Left lung (tissue), 4 donors: ENCODE measurements at regions not wholly inside any gene's neighbourhood (a gene's known extent, or its start where the extent isn't known, plus 50 kb on each side); places are given as distances from the start of the nearest gene placed in this dataset.

Experiments used
- ATAC-seq: fragments of 200-7000 bp; cut with Tn5 transposase; one replicate; pipeline ENCODE4 v1.9.1; 2020; ENCODE audit warnings: moderate library complexity
- DNase-seq, 4 donors: peaks; one replicate each; pipeline ENCODE4 v3.0.0-alpha.2; 2013 to 2020
- H3K27ac ChIP-seq, 2 donors: fragments of 200-600 bp; sonication (generic) in 1 of 2; one replicate each; pipeline versions ENCODE4 v1.5.0 to v1.8.0; 2020 to 2021
- H3K27me3 ChIP-seq, 2 donors: fragments of 200-600 bp; sonication (generic) in 1 of 2; one replicate each; pipeline versions ENCODE4 v1.5.0 to v1.8.0; 2020 to 2021
- H3K36me3 ChIP-seq, 2 donors: fragments of 200-600 bp; sonication (generic) in 1 of 2; one replicate each; pipeline versions ENCODE4 v1.5.0 to v1.8.0; 2020 to 2021
- H3K4me1 ChIP-seq, 2 donors: fragments of 200-600 bp; one replicate each; pipeline ENCODE4 v1.8.0; 2021
- H3K4me3 ChIP-seq, 2 donors: fragments of 200-600 bp; sonication (generic) in 1 of 2; one replicate each; pipeline versions ENCODE4 v1.5.0 to v1.8.0; 2020 to 2021; ENCODE audit warnings: mild to moderate bottlenecking in 1 of 2
- H3K9me3 ChIP-seq, 2 donors: fragments of 200-600 bp; sonication (generic) in 1 of 2; one replicate each; pipeline versions ENCODE4 v1.5.0 to v1.8.0; 2020 to 2021
- intact Hi-C, 2 donors: fragments of 100-400 bp; cut with DNase I; formaldehyde crosslinking; loops; one replicate each; pipeline versions ENCODE4 v1.11.2 to v1.14.2; 2022
- TF ChIP-seq, protein P1 (sequence below), 2 donors: fragments of 200-600 bp; sonication (generic) in 1 of 2; IDR thresholded peaks; one replicate each; pipeline versions ENCODE4 v1.5.0 to v1.8.0; 2021; ENCODE audit warnings: antibody characterized with exemption in 2 of 2
- donor health status: DM: no; HTN: yes; CAD: no.
- donor health status: DM: no; HTN: no; CAD: no.

DNA sequence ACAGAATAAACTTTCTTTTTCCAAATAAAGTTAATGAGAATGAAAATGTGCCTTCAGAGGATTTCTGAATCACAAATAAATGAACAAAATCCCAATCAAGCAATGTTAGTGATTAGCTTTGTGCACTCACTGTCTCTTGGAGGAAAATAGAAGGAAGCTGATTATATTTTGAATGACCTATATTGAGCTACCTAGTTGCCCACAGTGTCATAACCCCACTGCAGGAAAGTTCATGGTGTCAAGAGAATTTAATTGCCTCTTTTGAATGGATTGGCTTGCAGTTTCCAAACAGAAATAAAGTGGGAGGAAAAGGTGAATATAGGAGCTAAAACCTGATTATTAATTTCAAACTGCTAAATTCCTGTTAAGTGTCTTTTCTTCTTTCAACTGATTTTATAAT lies 515.9 kb downstream of the JRKL start:
- Histone ChIP-seq H3K27me3 (no peaks in the 10 kb centered on the region), H3K4me3 (no peak overlapping the region), H3K4me1 (no peaks in the 10 kb centered on the region), H3K27ac (no peak overlapping the region), H3K9me3 (peaks cover 0 to 2% of the 10 kb centered on the region in 2 donors), H3K36me3 (no peaks in the 10 kb centered on the region)
- ATAC-seq (no peak), DNase-seq (no peak)
- TF ChIP-seq, protein P1, sequence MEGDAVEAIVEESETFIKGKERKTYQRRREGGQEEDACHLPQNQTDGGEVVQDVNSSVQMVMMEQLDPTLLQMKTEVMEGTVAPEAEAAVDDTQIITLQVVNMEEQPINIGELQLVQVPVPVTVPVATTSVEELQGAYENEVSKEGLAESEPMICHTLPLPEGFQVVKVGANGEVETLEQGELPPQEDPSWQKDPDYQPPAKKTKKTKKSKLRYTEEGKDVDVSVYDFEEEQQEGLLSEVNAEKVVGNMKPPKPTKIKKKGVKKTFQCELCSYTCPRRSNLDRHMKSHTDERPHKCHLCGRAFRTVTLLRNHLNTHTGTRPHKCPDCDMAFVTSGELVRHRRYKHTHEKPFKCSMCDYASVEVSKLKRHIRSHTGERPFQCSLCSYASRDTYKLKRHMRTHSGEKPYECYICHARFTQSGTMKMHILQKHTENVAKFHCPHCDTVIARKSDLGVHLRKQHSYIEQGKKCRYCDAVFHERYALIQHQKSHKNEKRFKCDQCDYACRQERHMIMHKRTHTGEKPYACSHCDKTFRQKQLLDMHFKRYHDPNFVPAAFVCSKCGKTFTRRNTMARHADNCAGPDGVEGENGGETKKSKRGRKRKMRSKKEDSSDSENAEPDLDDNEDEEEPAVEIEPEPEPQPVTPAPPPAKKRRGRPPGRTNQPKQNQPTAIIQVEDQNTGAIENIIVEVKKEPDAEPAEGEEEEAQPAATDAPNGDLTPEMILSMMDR (IDR thresholded peaks at IDR 0.05) = no peak
- intact Hi-C loops = no loop called here

DNA sequence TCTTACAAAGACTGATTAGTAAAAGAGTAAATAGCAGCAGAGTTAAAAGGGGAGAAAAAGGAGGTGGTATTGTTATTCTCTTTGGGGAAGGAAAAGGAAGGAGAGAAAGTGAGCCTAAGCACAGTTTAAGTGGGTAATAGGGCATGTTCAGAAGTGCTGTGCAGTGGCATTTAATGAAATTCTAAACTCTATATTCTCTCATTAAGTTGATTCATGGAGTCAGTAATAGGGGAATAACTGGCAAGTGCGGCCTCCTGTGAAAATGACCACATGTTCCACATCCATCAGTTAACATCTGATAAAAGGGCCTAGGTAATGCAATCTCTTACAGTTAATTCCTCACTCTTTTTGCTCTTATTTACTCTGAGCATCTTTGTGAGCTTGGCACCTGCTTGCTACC lies 516.7 kb downstream of the JRKL start:
- intact Hi-C loops = no loop called here
- ATAC-seq = no peak
- TF ChIP-seq, protein P1 (IDR thresholded peaks at IDR 0.05) = no peak
- Histone ChIP-seq H3K4me3 (no peak overlapping the region), H3K27me3 (no peaks in the 10 kb centered on the region), H3K36me3 (no peaks in the 10 kb centered on the region), H3K27ac (no peak overlapping the region), H3K4me1 (no peaks in the 10 kb centered on the region), H3K9me3 (no peaks in the 10 kb centered on the region)
- no peak for DNase-seq

DNA sequence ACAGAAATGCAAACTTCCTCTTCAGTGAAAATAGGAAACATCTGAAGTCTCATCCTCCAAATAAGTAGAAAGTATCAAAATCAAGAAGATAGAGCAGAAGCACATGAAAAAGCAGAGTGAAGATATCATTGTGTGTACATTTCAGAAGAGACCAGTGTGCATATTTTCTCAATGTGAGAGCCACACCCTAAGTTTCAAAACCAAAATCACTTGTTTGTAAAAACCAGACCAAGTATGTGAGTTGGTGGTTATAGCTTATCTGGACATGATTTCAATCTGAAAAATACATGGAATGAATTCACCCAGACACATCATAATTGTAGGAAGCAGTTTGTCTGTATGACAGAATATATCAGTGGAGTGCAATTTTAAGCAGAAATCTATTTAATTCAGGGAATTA lies 536.0 kb downstream of the JRKL start:
- no peak for ATAC-seq
- no peak for DNase-seq
- TF ChIP-seq, protein P1 (IDR thresholded peaks at IDR 0.05) = no peak
- H3K36me3 ChIP-seq = no peaks in the 10 kb centered on the region
- H3K4me1 ChIP-seq = no peaks in the 10 kb centered on the region
- H3K27ac ChIP-seq = no peak overlapping the region
- no peaks in the 10 kb centered on the region for H3K27me3 ChIP-seq
- intact Hi-C loops = no loop called here
- H3K4me3 ChIP-seq = no peak overlapping the region
- no peaks in the 10 kb centered on the region for H3K9me3 ChIP-seq

- Histone ChIP-seq H3K4me3 (no peak overlapping the region), H3K36me3 (no peaks in the 10 kb centered on the region), H3K9me3 (no peaks in the 10 kb centered on the region), H3K4me1 (no peaks in the 10 kb centered on the region), H3K27ac (no peak overlapping the region), H3K27me3 (no peaks in the 10 kb centered on the region)
- DNase-seq = no peak
- no peak for ATAC-seq
- TF ChIP-seq, protein P1 (IDR thresholded peaks at IDR 0.05) = no peak
- intact Hi-C loops = no loop called here
Measured at GRCh38 chr11:96940227-96940626, 550.4 kb downstream of the JRKL start.

- Histone ChIP-seq H3K27ac (no peak overlapping the region), H3K4me1 (no peaks in the 10 kb centered on the region), H3K9me3 (no peaks in the 10 kb centered on the region), H3K4me3 (no peak overlapping the region), H3K36me3 (no peaks in the 10 kb centered on the region), H3K27me3 (no peaks in the 10 kb centered on the region)
- TF ChIP-seq, protein P1 (IDR thresholded peaks at IDR 0.05) = no peak
- DNase-seq (no peak), ATAC-seq (no peak)
- intact Hi-C loops = no loop called here
Measured at GRCh38 chr11:96942855-96943254, 553.0 kb downstream of the JRKL start.
